ENCODE measurements at regions not wholly inside any gene's neighbourhood (a gene's known extent, or its start where the extent isn't known, plus 50 kb on each side); places are given as distances from the start of the nearest gene placed in this dataset.
"Not testable (repeated sequence)": the region's sequence is repeated elsewhere in the genome, so short reads cannot be mapped to it uniquely, and the experiment has no call there.

- peak in 1 of 56 donors; percentile 12 for DNase-seq
Measured at GRCh38 chr3:157585386-157585785, 82.2 kb upstream of the VEPH1 start.

- no peak for DNase-seq
Measured at GRCh38 chr3:157582637-157582973, 79.4 kb upstream of the VEPH1 start.

- not testable (repeated sequence) for DNase-seq
Measured at GRCh38 chr3:157581956-157582636, 78.9 kb upstream of the VEPH1 start.

GRCh38 chr3:157581371-157581770, 78.2 kb upstream of the VEPH1 start:
- DNase-seq, result no peak

GRCh38 chr3:157578181-157578580, 75.0 kb upstream of the VEPH1 start:
- DNase-seq, result no peak

GRCh38 chr3:157574531-157574930, 71.3 kb upstream of the VEPH1 start:
- DNase-seq, result no peak

GRCh38 chr3:157573780-157574378, 70.7 kb upstream of the VEPH1 start:
- no peak for DNase-seq

GRCh38 chr3:157573281-157573680, 70.1 kb upstream of the VEPH1 start:
- DNase-seq, result no peak

GRCh38 chr3:157572559-157573270, 69.5 kb upstream of the VEPH1 start:
- DNase-seq, result peak in 3 of 56 donors; percentile 3 to 8 (median 5)

GRCh38 chr3:157566596-157566995, 63.4 kb upstream of the VEPH1 start:
- no peak for DNase-seq

- no peak for DNase-seq
Measured at GRCh38 chr3:157559401-157559800, 56.2 kb upstream of the VEPH1 start.

Data from amygdala (tissue), 56 donors.